ENCODE measurements at regions not wholly inside any gene's neighbourhood (a gene's known extent, or its start where the extent isn't known, plus 50 kb on each side); places are given as distances from the start of the nearest gene placed in this dataset.

- FAIRE-seq: no peak
Observed at GRCh38 chr6:30832864-30833263, 51.5 kb upstream of the DDR1 start.

GRCh38 chr6:30830438-30830837, 53.9 kb upstream of the DDR1 start:
- TF ChIP-seq PAX5 (IDR thresholded peaks at IDR 0.05; ENCODE audit: insufficient read depth, low read length, severe bottlenecking) (no peak), POLR2A (IDR thresholded peaks at IDR 0.05; ENCODE audit: low read depth, low read length) (no peak), TAF1 (IDR thresholded peaks at IDR 0.05; ENCODE audit: low read depth, low read length) (no peak), POU2F2 (IDR thresholded peaks at IDR 0.05; ENCODE audit: low read depth, low read length) (no peak), SPI1 (IDR thresholded peaks at IDR 0.05; ENCODE audit: low read depth, low read length) (no peak), POLR2AphosphoS5 (IDR thresholded peaks at IDR 0.05; ENCODE audit: low read depth, low read length) (no peak)
- no peak for FAIRE-seq
- no peak for DNase-seq (ENCODE audit: insufficient read length, low spot score)

More at GRCh38 chr6:30832864-30833263, 51.5 kb upstream of the DDR1 start:
- no peak for DNase-seq (ENCODE audit: insufficient read length, low spot score)
- TF ChIP-seq POU2F2 (IDR thresholded peaks at IDR 0.05; ENCODE audit: low read depth, low read length) (no peak), SPI1 (IDR thresholded peaks at IDR 0.05; ENCODE audit: low read depth, low read length) (no peak), POLR2A (IDR thresholded peaks at IDR 0.05; ENCODE audit: low read depth, low read length) (no peak), PAX5 (IDR thresholded peaks at IDR 0.05; ENCODE audit: insufficient read depth, low read length, severe bottlenecking) (no peak), POLR2AphosphoS5 (IDR thresholded peaks at IDR 0.05; ENCODE audit: low read depth, low read length) (no peak), TAF1 (IDR thresholded peaks at IDR 0.05; ENCODE audit: low read depth, low read length) (no peak)

DNA sequence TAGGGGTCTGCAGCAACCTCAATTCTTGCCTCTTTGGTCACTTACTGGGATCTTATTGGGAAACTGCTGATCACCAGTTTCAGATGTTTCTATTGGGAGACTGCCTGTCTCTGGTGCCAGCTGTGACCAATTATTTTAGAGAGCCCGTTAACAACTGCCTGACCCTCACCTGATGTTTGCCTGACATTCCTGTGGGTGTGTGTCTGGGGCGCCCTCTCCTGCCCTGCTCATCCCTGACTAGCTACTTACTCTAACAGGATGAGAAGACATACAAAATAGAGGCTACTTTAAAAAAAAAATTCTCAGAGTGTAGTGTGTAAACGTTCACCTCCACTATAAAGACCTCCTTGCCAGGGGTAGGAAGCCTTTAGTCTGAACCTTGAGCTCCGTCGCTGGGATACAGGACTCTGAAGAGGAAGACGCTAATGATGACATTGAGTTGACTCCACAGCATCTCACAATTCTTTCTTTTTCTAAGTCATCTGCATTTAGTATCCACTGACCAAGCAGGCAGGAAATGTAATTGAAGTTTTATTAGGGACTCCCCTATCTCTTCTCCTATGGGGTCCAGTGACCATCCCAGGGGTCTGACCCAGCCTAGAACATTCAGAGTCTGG, 54.6 kb upstream of the DDR1 start:
- FAIRE-seq: no peak
- no peak for DNase-seq (ENCODE audit: insufficient read length, low spot score)
- TF ChIP-seq SPI1 (IDR thresholded peaks at IDR 0.05; ENCODE audit: low read depth, low read length) (no peak), TAF1 (IDR thresholded peaks at IDR 0.05; ENCODE audit: low read depth, low read length) (no peak), POLR2AphosphoS5 (IDR thresholded peaks at IDR 0.05; ENCODE audit: low read depth, low read length) (no peak), POLR2A (IDR thresholded peaks at IDR 0.05; ENCODE audit: low read depth, low read length) (no peak), PAX5 (IDR thresholded peaks at IDR 0.05; ENCODE audit: insufficient read depth, low read length, severe bottlenecking) (no peak), POU2F2 (IDR thresholded peaks at IDR 0.05; ENCODE audit: low read depth, low read length) (no peak)

DNA sequence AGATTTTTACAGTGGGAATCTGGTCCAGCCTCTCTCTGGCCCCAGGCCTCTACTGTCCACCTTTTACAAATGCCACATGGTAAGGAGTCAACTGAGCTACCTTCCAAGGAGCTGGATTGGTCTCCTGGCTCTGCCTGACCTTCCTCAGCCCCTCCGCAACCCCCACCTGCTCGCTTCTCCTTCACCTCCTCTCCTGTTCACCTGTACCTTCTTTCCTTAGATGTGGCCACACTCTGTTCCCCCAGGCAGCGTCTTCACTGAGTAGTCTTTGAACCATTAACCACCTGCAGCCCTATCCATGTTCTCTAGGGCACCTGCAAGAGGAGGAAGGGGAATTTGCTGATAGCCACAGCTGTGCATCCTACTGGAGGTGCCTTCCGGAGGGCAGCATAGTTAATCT, 55.3 kb upstream of the DDR1 start:
- FAIRE-seq (no peak), DNase-seq (ENCODE audit: insufficient read length, low spot score) (no peak)
- TF ChIP-seq POU2F2 (IDR thresholded peaks at IDR 0.05; ENCODE audit: low read depth, low read length) (no peak), TAF1 (IDR thresholded peaks at IDR 0.05; ENCODE audit: low read depth, low read length) (no peak), SPI1 (IDR thresholded peaks at IDR 0.05; ENCODE audit: low read depth, low read length) (no peak), PAX5 (IDR thresholded peaks at IDR 0.05; ENCODE audit: insufficient read depth, low read length, severe bottlenecking) (no peak), POLR2AphosphoS5 (IDR thresholded peaks at IDR 0.05; ENCODE audit: low read depth, low read length) (no peak), POLR2A (IDR thresholded peaks at IDR 0.05; ENCODE audit: low read depth, low read length) (no peak)

GRCh38 chr6:30828027-30828962, 56.0 kb upstream of the DDR1 start:
- TF ChIP-seq PAX5 (IDR thresholded peaks at IDR 0.05; ENCODE audit: insufficient read depth, low read length, severe bottlenecking): no peak
- FAIRE-seq (peak; percentile 86), DNase-seq (ENCODE audit: insufficient read length, low spot score) (peak; percentile 44)

DNA sequence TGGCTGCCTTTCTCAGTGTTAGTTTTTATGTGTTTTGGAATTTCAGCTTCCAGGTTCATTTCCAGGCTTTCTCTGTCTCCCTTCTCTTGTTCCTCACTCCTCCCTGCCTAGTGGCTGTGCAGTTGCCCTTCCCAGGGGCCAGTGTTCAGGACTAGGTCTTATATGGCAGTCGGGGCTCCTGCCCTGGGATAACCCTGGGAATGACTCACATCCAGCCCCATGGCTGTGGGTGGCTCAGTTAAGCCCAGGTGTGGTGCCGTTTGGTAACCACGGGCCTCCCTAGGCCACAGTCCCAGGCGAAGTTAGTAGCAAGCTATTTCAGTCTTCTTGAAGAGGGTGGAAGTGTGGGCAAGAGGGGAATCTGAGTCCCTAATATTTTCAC, 57.4 kb upstream of the DDR1 start:
- DNase-seq (ENCODE audit: insufficient read length, low spot score) (no peak), FAIRE-seq (no peak)
- TF ChIP-seq SPI1 (IDR thresholded peaks at IDR 0.05; ENCODE audit: low read depth, low read length) (no peak), POU2F2 (IDR thresholded peaks at IDR 0.05; ENCODE audit: low read depth, low read length) (no peak), PAX5 (IDR thresholded peaks at IDR 0.05; ENCODE audit: insufficient read depth, low read length, severe bottlenecking) (no peak)

GRCh38 chr6:30824698-30825097, 59.6 kb upstream of the DDR1 start:
- no peak for FAIRE-seq
- TF ChIP-seq POLR2AphosphoS5 (IDR thresholded peaks at IDR 0.05; ENCODE audit: low read depth, low read length): no peak
- no peak for TF ChIP-seq TAF1 (IDR thresholded peaks at IDR 0.05; ENCODE audit: low read depth, low read length)
- TF ChIP-seq POU2F2 (IDR thresholded peaks at IDR 0.05; ENCODE audit: low read depth, low read length): no peak
- TF ChIP-seq PAX5 (IDR thresholded peaks at IDR 0.05; ENCODE audit: insufficient read depth, low read length, severe bottlenecking): no peak
- no peak for TF ChIP-seq POLR2A (IDR thresholded peaks at IDR 0.05; ENCODE audit: low read depth, low read length)
- TF ChIP-seq SPI1 (IDR thresholded peaks at IDR 0.05; ENCODE audit: low read depth, low read length): no peak
- no peak for DNase-seq (ENCODE audit: insufficient read length, low spot score)

DNA sequence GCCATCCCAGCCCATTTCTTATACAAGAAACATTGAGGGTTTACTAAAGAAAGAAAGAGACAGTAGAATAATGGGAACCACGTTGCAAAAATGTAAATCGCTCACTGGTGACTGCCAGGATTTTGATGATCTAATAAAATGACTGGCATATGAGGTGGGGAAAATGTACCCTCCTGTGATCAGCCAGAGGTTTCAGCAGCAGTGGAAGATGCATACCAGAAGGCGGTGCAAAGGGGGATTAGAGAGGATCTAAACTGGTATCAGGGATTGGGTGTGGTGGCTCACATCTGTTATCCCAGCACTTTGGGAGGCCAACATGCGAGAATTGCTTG, 60.8 kb upstream of the DDR1 start:
- FAIRE-seq (no peak), DNase-seq (ENCODE audit: insufficient read length, low spot score) (no peak)
- TF ChIP-seq PAX5 (IDR thresholded peaks at IDR 0.05; ENCODE audit: insufficient read depth, low read length, severe bottlenecking): no peak
- TF ChIP-seq POLR2AphosphoS5 (IDR thresholded peaks at IDR 0.05; ENCODE audit: low read depth, low read length): no peak
- no peak for TF ChIP-seq TAF1 (IDR thresholded peaks at IDR 0.05; ENCODE audit: low read depth, low read length)
- no peak for TF ChIP-seq SPI1 (IDR thresholded peaks at IDR 0.05; ENCODE audit: low read depth, low read length)
- TF ChIP-seq POU2F2 (IDR thresholded peaks at IDR 0.05; ENCODE audit: low read depth, low read length): no peak
- no peak for TF ChIP-seq POLR2A (IDR thresholded peaks at IDR 0.05; ENCODE audit: low read depth, low read length)

DNA sequence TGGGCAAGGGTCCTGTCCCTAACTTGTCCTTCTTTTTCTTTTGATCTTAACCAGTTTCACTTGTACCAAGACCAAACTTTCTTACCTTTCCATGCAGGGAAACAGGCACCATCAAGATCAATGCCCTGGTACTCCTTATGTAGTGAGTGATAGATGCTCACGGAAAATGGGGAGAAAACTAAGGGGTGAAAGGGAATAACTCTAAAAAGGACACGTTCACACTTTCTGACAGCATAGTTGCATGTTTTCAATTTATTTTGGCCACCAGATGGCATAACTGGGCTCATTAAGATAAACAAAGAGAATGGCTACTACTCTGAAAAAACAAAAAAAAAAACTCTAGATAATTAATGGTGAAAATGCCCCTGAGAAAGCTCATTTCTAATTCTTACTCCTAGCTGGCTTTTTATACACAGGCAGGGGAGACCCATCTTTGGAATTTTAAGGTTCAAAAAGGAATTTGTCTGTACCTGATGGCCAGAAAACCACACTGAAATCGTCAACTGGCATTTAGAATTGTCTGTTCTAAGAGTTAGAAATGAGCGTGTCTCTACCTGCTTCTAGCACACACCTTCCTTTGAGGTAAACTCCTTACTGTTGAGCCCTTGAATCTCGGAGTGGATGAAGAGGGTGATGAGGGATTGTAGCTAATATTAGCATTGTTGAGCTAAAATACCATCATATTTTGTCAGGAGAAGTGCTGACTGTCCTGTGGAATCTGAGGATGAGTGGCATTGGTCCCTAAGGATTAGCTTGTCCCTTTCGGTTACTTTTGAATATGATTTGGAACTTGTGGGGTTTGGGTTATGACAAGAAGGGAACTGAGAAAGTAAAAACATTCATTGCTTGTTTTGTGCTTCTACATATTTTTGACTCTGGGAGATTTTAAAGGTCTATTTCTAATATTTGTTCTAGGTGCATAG, 62.2 kb upstream of the DDR1 start:
- peak; percentile 28 for DNase-seq (ENCODE audit: insufficient read length, low spot score)
- TF ChIP-seq POLR2A (IDR thresholded peaks at IDR 0.05; ENCODE audit: low read depth, low read length): no peak
- no peak for TF ChIP-seq PAX5 (IDR thresholded peaks at IDR 0.05; ENCODE audit: insufficient read depth, low read length, severe bottlenecking)
- TF ChIP-seq POU2F2 (IDR thresholded peaks at IDR 0.05; ENCODE audit: low read depth, low read length): no peak
- TF ChIP-seq SPI1 (IDR thresholded peaks at IDR 0.05; ENCODE audit: low read depth, low read length): peak; percentile 76
- TF ChIP-seq POLR2AphosphoS5 (IDR thresholded peaks at IDR 0.05; ENCODE audit: low read depth, low read length): no peak
- TF ChIP-seq TAF1 (IDR thresholded peaks at IDR 0.05; ENCODE audit: low read depth, low read length): no peak
- peak; percentile 41 for FAIRE-seq
